ENCODE measurements at regions not wholly inside any gene's neighbourhood (a gene's known extent, or its start where the extent isn't known, plus 50 kb on each side); places are given as distances from the start of the nearest gene placed in this dataset.
"Not testable (repeated sequence)": the region's sequence is repeated elsewhere in the genome, so short reads cannot be mapped to it uniquely, and the experiment has no call there.

DNA sequence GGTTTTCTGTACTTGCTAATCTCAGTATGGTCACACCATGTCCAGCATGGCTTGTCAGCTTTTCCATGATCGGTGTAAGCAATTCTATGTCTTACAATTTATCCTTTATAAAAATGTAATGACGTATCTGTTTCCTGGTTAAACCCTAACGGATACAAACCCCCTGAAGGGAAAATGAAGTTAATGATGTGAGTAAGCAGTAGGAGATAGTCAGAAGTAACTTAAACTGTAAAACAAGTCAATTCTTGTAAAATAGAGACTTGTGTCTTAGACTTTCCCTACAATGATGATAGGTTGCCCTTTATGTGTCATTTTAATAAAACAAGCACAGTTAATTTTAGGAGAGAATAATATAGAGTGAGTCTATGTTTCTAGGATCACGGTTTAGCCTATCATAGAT lies 1365.9 kb upstream of the SLC39A10 start:
- H3K4me3 ChIP-seq = no peak overlapping the region
- H3K9me2 ChIP-seq (ENCODE audit: insufficient read depth) = no peaks in the 10 kb centered on the region
- no peaks in the 10 kb centered on the region for H3K4me1 ChIP-seq (replicated peaks; ENCODE audit: insufficient read depth)
- no peak overlapping the region for H3K4me2 ChIP-seq
- ChIA-PET POLR2A (ENCODE audit: unreplicated experiment) (no interaction called here), CTCF (no interaction called here)
- no peaks in the 10 kb centered on the region for H3F3A ChIP-seq (ENCODE audit: insufficient read depth, low read depth)
- no peaks in the 10 kb centered on the region for H3K9me3 ChIP-seq (ENCODE audit: insufficient read depth, low read depth)
- H3K27ac ChIP-seq = no peak overlapping the region
- H3K36me3 ChIP-seq (ENCODE audit: low read depth) = no peaks in the 10 kb centered on the region
- BruUV-seq (replicated peaks) = no TSS peak
- intact Hi-C loops (cut with micrococcal nuclease; ENCODE audit: unreplicated experiment) = no loop called here
- H2AFZ ChIP-seq = no peak overlapping the region
- no peaks in the 10 kb centered on the region for H4K20me1 ChIP-seq (ENCODE audit: insufficient read depth)
- no peaks in the 10 kb centered on the region for H3K27me3 ChIP-seq (ENCODE audit: insufficient read depth, low read depth)
- DNase-seq = no peak
- TF ChIP-seq EZH2 (IDR thresholded peaks at IDR 0.05; ENCODE audit: low read depth) = no peak
- no peaks in the 10 kb centered on the region for H3K79me2 ChIP-seq (ENCODE audit: low read depth)

DNA sequence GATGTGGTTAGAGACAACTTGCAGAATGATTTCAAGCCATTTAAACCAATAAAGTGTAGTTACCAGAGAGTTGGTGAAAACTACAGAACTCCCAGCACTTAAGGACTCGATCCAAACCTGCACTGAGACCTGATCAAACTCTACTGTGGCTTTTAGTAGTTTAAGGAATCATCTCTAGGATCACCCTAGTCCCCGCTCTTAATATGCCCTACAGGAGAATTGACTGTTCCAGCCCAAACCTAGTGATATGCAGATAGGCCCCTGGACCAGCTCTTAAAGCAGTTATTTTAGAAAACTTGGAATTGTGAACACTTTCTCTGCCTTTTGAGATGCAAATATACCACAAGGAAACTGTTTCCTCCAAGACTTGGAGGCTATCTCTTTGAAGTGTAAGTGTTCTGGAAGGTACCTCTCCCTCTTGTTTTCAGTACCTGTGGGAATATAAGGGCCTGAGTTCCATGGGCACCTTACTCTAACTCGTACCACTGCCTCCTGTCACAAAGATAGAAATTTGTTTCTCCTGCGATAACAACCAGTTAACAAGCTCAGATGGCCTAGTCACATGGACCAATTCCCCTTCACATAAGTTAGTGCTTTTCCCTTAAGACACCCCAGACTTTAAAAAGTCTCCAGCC lies 1367.2 kb upstream of the SLC39A10 start:
- Histone ChIP-seq H3K4me2 (no peak overlapping the region), H3K9me3 (ENCODE audit: insufficient read depth, low read depth) (no peaks in the 10 kb centered on the region), H3K9me2 (ENCODE audit: insufficient read depth) (no peaks in the 10 kb centered on the region), H3K27ac (no peak overlapping the region), H3F3A (ENCODE audit: insufficient read depth, low read depth) (no peaks in the 10 kb centered on the region), H3K4me1 (replicated peaks; ENCODE audit: insufficient read depth) (no peaks in the 10 kb centered on the region), H3K4me3 (no peak overlapping the region), H3K36me3 (ENCODE audit: low read depth) (no peaks in the 10 kb centered on the region), H2AFZ (no peak overlapping the region), H3K27me3 (ENCODE audit: insufficient read depth, low read depth) (no peaks in the 10 kb centered on the region), H3K79me2 (ENCODE audit: low read depth) (no peaks in the 10 kb centered on the region), H4K20me1 (ENCODE audit: insufficient read depth) (no peaks in the 10 kb centered on the region)
- TF ChIP-seq EZH2 (IDR thresholded peaks at IDR 0.05; ENCODE audit: low read depth) = no peak
- TF ChIP-seq, protein P1, sequence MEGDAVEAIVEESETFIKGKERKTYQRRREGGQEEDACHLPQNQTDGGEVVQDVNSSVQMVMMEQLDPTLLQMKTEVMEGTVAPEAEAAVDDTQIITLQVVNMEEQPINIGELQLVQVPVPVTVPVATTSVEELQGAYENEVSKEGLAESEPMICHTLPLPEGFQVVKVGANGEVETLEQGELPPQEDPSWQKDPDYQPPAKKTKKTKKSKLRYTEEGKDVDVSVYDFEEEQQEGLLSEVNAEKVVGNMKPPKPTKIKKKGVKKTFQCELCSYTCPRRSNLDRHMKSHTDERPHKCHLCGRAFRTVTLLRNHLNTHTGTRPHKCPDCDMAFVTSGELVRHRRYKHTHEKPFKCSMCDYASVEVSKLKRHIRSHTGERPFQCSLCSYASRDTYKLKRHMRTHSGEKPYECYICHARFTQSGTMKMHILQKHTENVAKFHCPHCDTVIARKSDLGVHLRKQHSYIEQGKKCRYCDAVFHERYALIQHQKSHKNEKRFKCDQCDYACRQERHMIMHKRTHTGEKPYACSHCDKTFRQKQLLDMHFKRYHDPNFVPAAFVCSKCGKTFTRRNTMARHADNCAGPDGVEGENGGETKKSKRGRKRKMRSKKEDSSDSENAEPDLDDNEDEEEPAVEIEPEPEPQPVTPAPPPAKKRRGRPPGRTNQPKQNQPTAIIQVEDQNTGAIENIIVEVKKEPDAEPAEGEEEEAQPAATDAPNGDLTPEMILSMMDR (conservative IDR thresholded peaks at IDR 0.05) = no peak
- POLR2A ChIA-PET (ENCODE audit: unreplicated experiment) = no interaction called here
- intact Hi-C loops (cut with micrococcal nuclease; ENCODE audit: unreplicated experiment) = no loop called here
- BruUV-seq (replicated peaks) = no TSS peak
- CTCF ChIA-PET = no interaction called here
- no peak for DNase-seq

DNA sequence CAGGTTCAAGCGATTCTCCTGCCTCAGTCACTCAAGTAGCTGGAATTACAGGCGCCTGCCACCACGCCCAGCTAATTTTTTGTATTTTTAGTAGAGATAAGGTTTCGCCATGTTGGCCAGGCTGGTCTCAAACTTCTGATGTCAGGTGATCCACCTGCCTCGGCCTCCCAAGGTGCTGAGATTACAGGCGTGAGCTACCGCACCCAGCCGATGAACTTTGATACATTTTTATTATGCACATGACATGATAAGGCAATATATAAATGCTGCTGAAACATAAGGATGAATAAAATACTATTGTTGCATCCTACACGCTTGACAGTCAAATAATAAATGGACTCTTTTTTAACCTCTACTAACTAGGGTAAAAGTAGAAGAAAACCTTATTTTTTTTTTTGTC lies 1380.4 kb upstream of the SLC39A10 start:
- H3K27ac ChIP-seq; CTCF ChIA-PET; BruUV-seq (replicated peaks); H3K9me2 ChIP-seq (ENCODE audit: insufficient read depth); H2AFZ ChIP-seq; intact Hi-C loops (cut with micrococcal nuclease; ENCODE audit: unreplicated experiment); H3K4me2 ChIP-seq; H3K27me3 ChIP-seq (ENCODE audit: insufficient read depth, low read depth); H3F3A ChIP-seq (ENCODE audit: insufficient read depth, low read depth); POLR2A ChIA-PET (ENCODE audit: unreplicated experiment); H3K9me3 ChIP-seq (ENCODE audit: insufficient read depth, low read depth); H3K79me2 ChIP-seq (ENCODE audit: low read depth); H3K36me3 ChIP-seq (ENCODE audit: low read depth); H4K20me1 ChIP-seq (ENCODE audit: insufficient read depth); H3K4me1 ChIP-seq (replicated peaks; ENCODE audit: insufficient read depth); DNase-seq; H3K4me3 ChIP-seq: not testable (repeated sequence)

DNA sequence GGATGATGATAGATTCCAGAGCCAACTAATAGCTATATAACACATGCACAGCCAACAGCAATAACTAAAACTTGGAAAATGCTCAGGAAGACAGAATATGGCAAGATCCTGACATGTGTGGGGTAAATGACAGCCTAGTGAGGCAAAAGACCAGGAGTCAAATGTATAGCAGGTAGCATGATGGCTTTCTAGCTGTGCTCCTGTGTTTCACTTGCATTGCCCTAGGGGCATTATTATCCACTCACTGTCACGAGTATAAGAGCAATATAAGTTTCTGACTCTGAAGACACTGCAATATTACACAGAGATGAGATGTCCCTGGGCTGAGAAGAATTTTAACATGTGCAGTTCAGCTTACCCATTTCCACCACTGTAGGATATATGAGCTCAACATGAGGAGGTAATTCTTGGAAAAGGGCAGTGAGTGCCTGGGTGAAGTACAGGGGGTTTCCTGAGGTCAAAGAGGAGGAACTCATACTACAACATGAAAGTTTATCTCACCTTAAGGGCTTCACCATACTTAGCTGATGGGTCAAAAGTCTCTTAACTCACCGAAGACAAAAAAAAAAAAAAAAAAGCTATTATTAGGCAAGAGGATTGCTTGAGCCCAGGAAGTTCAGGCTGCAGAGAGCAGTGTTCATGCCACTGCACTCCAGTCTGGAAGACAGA lies 1385.6 kb upstream of the SLC39A10 start:
- Histone ChIP-seq H2AFZ (no peak overlapping the region), H4K20me1 (ENCODE audit: insufficient read depth) (no peaks in the 10 kb centered on the region), H3K27me3 (ENCODE audit: insufficient read depth, low read depth) (no peaks in the 10 kb centered on the region), H3K9me2 (ENCODE audit: insufficient read depth) (no peaks in the 10 kb centered on the region), H3K36me3 (ENCODE audit: low read depth) (no peaks in the 10 kb centered on the region), H3K79me2 (ENCODE audit: low read depth) (no peaks in the 10 kb centered on the region), H3K27ac (no peak overlapping the region), H3K4me2 (no peak overlapping the region), H3K4me1 (replicated peaks; ENCODE audit: insufficient read depth) (no peaks in the 10 kb centered on the region), H3K9me3 (ENCODE audit: insufficient read depth, low read depth) (no peaks in the 10 kb centered on the region), H3F3A (ENCODE audit: insufficient read depth, low read depth) (no peaks in the 10 kb centered on the region), H3K4me3 (no peak overlapping the region)
- intact Hi-C loops (cut with micrococcal nuclease; ENCODE audit: unreplicated experiment) = no loop called here
- TF ChIP-seq, protein P1 (conservative IDR thresholded peaks at IDR 0.05) = no peak
- no peak for TF ChIP-seq EZH2 (IDR thresholded peaks at IDR 0.05; ENCODE audit: low read depth)
- BruUV-seq (replicated peaks) = no TSS peak
- ChIA-PET CTCF (no interaction called here), POLR2A (ENCODE audit: unreplicated experiment) (interaction anchor here (0.6 kb wide), 1 partner anchor 1478 kb away, joined by 15 read pairs; no protein-coding TSS in a partner anchor)
- no peak for DNase-seq

All from PC-9 (cell line).